Trophoblast cell (in vitro differentiated cells and primary cell): ENCODE measurements at regions not wholly inside any gene's neighbourhood (a gene's known extent, or its start where the extent isn't known, plus 50 kb on each side); places are given as distances from the start of the nearest gene placed in this dataset.
"Not testable (repeated sequence)": the region's sequence is repeated elsewhere in the genome, so short reads cannot be mapped to it uniquely, and the experiment has no call there.

ENCODE experiments used
- DNase-seq, 2 donors: peaks; one replicate each; pipeline ENCODE4 v3.0.0-alpha.2; 2016
- H2AFZ ChIP-seq: 2 replicates; pipeline ENCODE4 v1.6.1; 2013; ENCODE audit warnings: low read length, moderate library complexity, mild to moderate bottlenecking; ENCODE audit not compliant: insufficient read depth, poor library complexity
- H2AK5ac ChIP-seq: 2 replicates; pipeline ENCODE4 v1.6.1; 2013; ENCODE audit warnings: mild to moderate bottlenecking, low read length
- H2BK120ac ChIP-seq: 2 replicates; pipeline ENCODE4 v1.6.1; 2013; ENCODE audit warnings: low read length, mild to moderate bottlenecking, moderate library complexity; ENCODE audit not compliant: insufficient read depth, poor library complexity
- H2BK12ac ChIP-seq: 2 replicates; pipeline ENCODE4 v1.6.1; 2013; ENCODE audit warnings: mild to moderate bottlenecking, low read length, moderate library complexity
- H2BK5ac ChIP-seq: 2 replicates; pipeline ENCODE4 v1.6.1; 2013; ENCODE audit warnings: low read length, low read depth, moderate library complexity, mild to moderate bottlenecking; ENCODE audit not compliant: poor library complexity
- H3K14ac ChIP-seq: 2 replicates; pipeline ENCODE4 v1.6.1; 2013; ENCODE audit warnings: mild to moderate bottlenecking, low read length
- H3K18ac ChIP-seq: 2 replicates; pipeline ENCODE4 v1.6.1; 2013; ENCODE audit warnings: mild to moderate bottlenecking, low read length
- H3K23ac ChIP-seq: 2 replicates; pipeline ENCODE4 v1.6.1; 2013; ENCODE audit warnings: low read length
- H3K27ac ChIP-seq: 2 replicates; pipeline ENCODE4 v1.5.1; 2013; ENCODE audit warnings: low read depth, mild to moderate bottlenecking, inconsistent platforms, low read length, moderate library complexity
- H3K27me3 ChIP-seq: 2 replicates; pipeline ENCODE4 v1.6.1; 2013; ENCODE audit warnings: inconsistent platforms, mild to moderate bottlenecking, low read length, moderate library complexity; ENCODE audit not compliant: insufficient read depth
- H3K36me3 ChIP-seq, 2 experiments: 1 replicate in 1 of 2; 2 replicates in 1 of 2; pipeline ENCODE4 v1.6.1; 2013; ENCODE audit warnings: low read length in 2 of 2, mild to moderate bottlenecking in 2 of 2, moderate library complexity in 1 of 2; ENCODE audit not compliant: insufficient read depth in 2 of 2, control insufficient read depth in 1 of 2
- H3K4ac ChIP-seq: 2 replicates; pipeline ENCODE4 v1.6.1; 2013; ENCODE audit warnings: low read depth, mild to moderate bottlenecking, low read length, moderate library complexity
- H3K4me1 ChIP-seq, 2 experiments: 1 replicate in 1 of 2; 2 replicates in 1 of 2; pipeline ENCODE4 v1.6.1; 2013; ENCODE audit warnings: low read length in 2 of 2, mild to moderate bottlenecking in 2 of 2, moderate library complexity in 1 of 2; ENCODE audit not compliant: insufficient read depth in 2 of 2, control insufficient read depth in 1 of 2
- H3K4me2 ChIP-seq: 2 replicates; pipeline ENCODE4 v1.6.1; 2013; ENCODE audit warnings: inconsistent platforms, mild to moderate bottlenecking, low read length, moderate library complexity
- H3K4me3 ChIP-seq: 2 replicates; pipeline ENCODE4 v1.5.1; 2013; ENCODE audit warnings: mild to moderate bottlenecking, low read depth, low read length, inconsistent platforms
- H3K79me1 ChIP-seq: one replicate; pipeline ENCODE4 v1.6.1; 2013; ENCODE audit warnings: low read length
- H3K79me2 ChIP-seq: 2 replicates; pipeline ENCODE4 v1.6.1; 2013; ENCODE audit warnings: low read length, mild to moderate bottlenecking; ENCODE audit not compliant: control insufficient read depth, insufficient read depth, poor library complexity
- H3K9ac ChIP-seq: 2 replicates; pipeline ENCODE4 v1.6.1; 2013; ENCODE audit warnings: mild to moderate bottlenecking, low read length
- H3K9me3 ChIP-seq: 2 replicates; pipeline ENCODE4 v1.6.1; 2013; ENCODE audit warnings: low read depth, mild to moderate bottlenecking, control low read depth, inconsistent platforms, low read length; ENCODE audit not compliant: insufficient read depth
- H4K12ac ChIP-seq: 2 replicates; pipeline ENCODE4 v1.6.1; 2013; ENCODE audit warnings: low read depth, mild to moderate bottlenecking, low read length, moderate library complexity
- H4K8ac ChIP-seq: 2 replicates; pipeline ENCODE4 v1.6.1; 2013; ENCODE audit warnings: low read depth, mild to moderate bottlenecking, low read length, moderate library complexity
- H4K91ac ChIP-seq: one replicate; pipeline ENCODE4 v1.6.1; 2013; ENCODE audit warnings: low read depth, mild to moderate bottlenecking, low read length, moderate library complexity
- WGBS: extraction: QIAGEN DNeasy Blood & Tissue Kit; methylation state at CpG from one replicate; pipeline ENCODE4 v1.1.7; 2013; ENCODE audit warnings: missing lambda C conversion rate; ENCODE audit not compliant: insufficient read length, insufficient coverage; ENCODE audit errors: extremely low coverage; 5-methylcytosine and 5-hydroxymethylcytosine counted together

DNA sequence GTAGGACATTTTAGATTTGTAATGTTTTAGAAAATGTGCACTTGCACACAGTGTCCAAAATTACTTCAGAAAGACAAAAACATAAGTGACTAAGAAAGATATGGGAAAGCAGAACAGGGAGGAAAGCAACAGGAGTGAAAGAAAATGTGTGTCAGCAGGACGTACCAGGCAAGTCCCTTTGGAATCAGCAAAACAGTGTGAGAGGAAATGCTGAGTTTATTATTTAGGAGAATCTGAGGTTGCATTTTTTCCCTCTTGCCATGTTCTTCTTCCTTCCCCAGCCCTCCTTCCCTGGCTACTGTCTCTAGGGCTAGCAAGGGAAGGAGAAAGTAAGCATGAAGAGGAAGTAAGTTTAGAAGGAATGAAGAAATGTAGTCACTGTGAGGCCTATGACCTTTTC lies 67.7 kb upstream of the CD163 start:
- H3K18ac ChIP-seq = no peak overlapping the region
- H4K8ac ChIP-seq = no peak overlapping the region
- H3K14ac ChIP-seq = no peak overlapping the region
- no peak overlapping the region for H3K27ac ChIP-seq
- no peak overlapping the region for H2BK5ac ChIP-seq
- H3K79me2 ChIP-seq = no peaks in the 10 kb centered on the region
- no peak overlapping the region for H3K9ac ChIP-seq
- no peak overlapping the region for H4K91ac ChIP-seq
- H4K12ac ChIP-seq = no peak overlapping the region
- no peaks in the 10 kb centered on the region for H3K79me1 ChIP-seq
- no peak overlapping the region for H3K23ac ChIP-seq
- H3K4ac ChIP-seq = no peak overlapping the region
- H3K9me3 ChIP-seq = peaks cover 1% of the 10 kb centered on the region
- H3K4me1 ChIP-seq = peaks cover 0 to 5% of the 10 kb centered on the region in 2 experiments
- no peaks in the 10 kb centered on the region for H3K36me3 ChIP-seq
- H2AK5ac ChIP-seq = no peak overlapping the region
- no peak overlapping the region for H3K4me3 ChIP-seq
- H3K4me2 ChIP-seq = no peak overlapping the region
- no peak overlapping the region for H2AFZ ChIP-seq
- H3K27me3 ChIP-seq = no peaks in the 10 kb centered on the region
- WGBS = no CpG with 5 or more reads among the region's 1 CpG
- no peak overlapping the region for H2BK120ac ChIP-seq
- no peak overlapping the region for H2BK12ac ChIP-seq
- DNase-seq = peak in 1 of 2 donors; percentile 19

DNA sequence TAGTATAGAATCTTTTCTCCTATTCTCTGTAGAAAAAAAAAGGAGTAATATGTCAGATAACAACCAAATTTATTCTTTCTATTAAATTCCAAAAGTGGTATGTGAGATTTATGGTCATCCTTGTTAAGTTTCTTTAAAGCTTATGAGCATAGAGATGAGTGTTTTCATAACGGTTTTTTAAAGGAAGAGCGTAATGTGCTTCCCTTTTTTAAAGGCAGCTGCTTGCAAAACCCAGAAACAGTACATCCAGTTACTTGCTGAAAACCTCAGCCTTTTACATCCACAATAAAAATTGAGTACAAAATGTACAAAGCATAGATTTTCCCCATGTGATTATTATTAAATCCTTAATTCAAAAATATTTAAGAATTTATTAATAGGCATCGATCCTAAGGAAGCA lies 53.6 kb upstream of the CD163 start:
- DNase-seq = no peak
- no peak overlapping the region for H2AFZ ChIP-seq
- H3K18ac ChIP-seq = no peak overlapping the region
- no peak overlapping the region for H3K4ac ChIP-seq
- no peak overlapping the region for H2BK5ac ChIP-seq
- H3K27me3 ChIP-seq = no peaks in the 10 kb centered on the region
- H4K91ac ChIP-seq = no peak overlapping the region
- no peaks in the 10 kb centered on the region for H3K9me3 ChIP-seq
- H4K8ac ChIP-seq = no peak overlapping the region
- no peak overlapping the region for H2AK5ac ChIP-seq
- no peak overlapping the region for H3K9ac ChIP-seq
- H3K23ac ChIP-seq = no peak overlapping the region
- H2BK120ac ChIP-seq = no peak overlapping the region
- no peak overlapping the region for H3K4me2 ChIP-seq
- no peak overlapping the region for H3K14ac ChIP-seq
- H3K4me3 ChIP-seq = no peak overlapping the region
- H3K4me1 ChIP-seq = no peaks in the 10 kb centered on the region
- no peaks in the 10 kb centered on the region for H3K79me1 ChIP-seq
- no CpG with 5 or more reads among the region's 3 CpGs for WGBS
- no peak overlapping the region for H2BK12ac ChIP-seq
- no peak overlapping the region for H4K12ac ChIP-seq
- H3K36me3 ChIP-seq = no peaks in the 10 kb centered on the region
- no peak overlapping the region for H3K27ac ChIP-seq
- no peaks in the 10 kb centered on the region for H3K79me2 ChIP-seq

DNA sequence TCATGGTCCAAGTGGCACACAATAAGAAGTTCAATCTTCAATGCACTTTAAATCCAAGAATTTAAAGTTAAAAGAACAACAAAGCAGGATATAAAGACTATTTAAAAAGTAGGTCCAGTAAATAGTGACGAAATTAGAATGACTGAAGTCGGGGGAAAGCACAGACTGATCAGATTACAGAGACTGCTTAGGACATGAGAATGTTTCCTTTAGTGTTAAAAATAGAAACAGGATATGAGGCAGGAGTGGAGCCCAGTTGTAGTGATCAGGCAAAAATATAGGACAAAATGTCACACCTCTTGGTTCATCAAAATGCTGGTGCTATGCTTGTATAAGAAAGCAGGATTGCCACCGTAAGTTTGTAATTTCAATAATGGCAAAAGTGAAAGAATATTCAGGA lies 52.2 kb upstream of the CD163 start:
- no peak overlapping the region for H3K14ac ChIP-seq

DNA sequence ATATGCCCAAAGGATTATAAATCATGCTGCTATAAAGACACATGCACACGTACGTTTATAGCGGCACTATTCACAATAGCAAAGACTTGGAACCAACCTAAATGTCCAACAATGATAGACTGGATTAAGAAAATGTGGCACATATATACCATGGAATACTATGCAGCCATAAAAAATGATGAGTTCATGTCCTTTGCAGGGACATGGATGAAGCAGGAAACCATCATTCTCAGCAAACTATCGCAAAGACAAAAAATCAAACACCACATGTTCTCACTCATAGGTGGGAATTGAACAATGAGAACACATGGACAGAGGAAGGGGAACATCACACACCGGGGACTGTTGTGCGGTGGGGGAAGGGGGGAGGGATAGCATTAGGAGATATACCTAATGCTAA lies 51.3 kb upstream of the CD163 start:
- H3K27ac ChIP-seq, H3K18ac ChIP-seq, H2AFZ ChIP-seq, H2AK5ac ChIP-seq, H3K4me2 ChIP-seq, H2BK5ac ChIP-seq, H3K4me3 ChIP-seq, DNase-seq, H3K27me3 ChIP-seq, H3K79me2 ChIP-seq, H3K36me3 ChIP-seq, H2BK12ac ChIP-seq, H4K12ac ChIP-seq, H3K14ac ChIP-seq, H3K4ac ChIP-seq, H3K9me3 ChIP-seq, H3K23ac ChIP-seq, H2BK120ac ChIP-seq, H4K8ac ChIP-seq, H3K79me1 ChIP-seq, H3K4me1 ChIP-seq, H4K91ac ChIP-seq, H3K9ac ChIP-seq: not testable (repeated sequence)
- no CpG with 5 or more reads among the region's 6 CpGs for WGBS

More for the DNA sequence above, 52.2 kb upstream of the CD163 start:
- Histone ChIP-seq H3K9ac (no peak overlapping the region), H4K91ac (peak overlapping the region; percentile 71), H2BK120ac (no peak overlapping the region), H2AFZ (no peak overlapping the region), H3K27me3 (no peaks in the 10 kb centered on the region), H2BK12ac (no peak overlapping the region), H3K36me3 (no peaks in the 10 kb centered on the region), H3K4me3 (no peak overlapping the region), H2AK5ac (no peak overlapping the region), H3K9me3 (no peaks in the 10 kb centered on the region), H3K4ac (no peak overlapping the region), H3K4me1 (no peaks in the 10 kb centered on the region), H3K18ac (no peak overlapping the region), H2BK5ac (no peak overlapping the region), H4K8ac (no peak overlapping the region), H3K79me1 (no peaks in the 10 kb centered on the region), H3K27ac (no peak overlapping the region), H4K12ac (no peak overlapping the region), H3K4me2 (no peak overlapping the region), H3K23ac (no peak overlapping the region), H3K79me2 (no peaks in the 10 kb centered on the region)
- no CpG with 5 or more reads among the region's 3 CpGs for WGBS
- DNase-seq = peak in 1 of 2 donors; percentile 17
